HepG2 (cell line): ENCODE measurements at regions not wholly inside any gene's neighbourhood (a gene's known extent, or its start where the extent isn't known, plus 50 kb on each side); places are given as distances from the start of the nearest gene placed in this dataset.

Source experiments
- ATAC-seq: fragments of 200-7000 bp; cut with Tn5 transposase; 3 replicates; pipeline ENCODE4 v1.9.1; 2020; ENCODE audit warnings: mild to moderate bottlenecking, moderate library complexity
- BruUV-seq: library from RNA; stranded (reverse); fragments of 400-500 nt; replicated peaks from 2 replicates; lab custom pipeline; 2021; lab: Mats Ljungman, UMichigan
- CTCF ChIA-PET: fragments of 300-600 bp; formaldehyde crosslinking; extraction: SDS; loops from one replicate; lab custom pipeline; 2021; ENCODE audit warnings: low total read pairs, inconsistent platforms, low intra/inter-chr PET ratio; lab: Yijun Ruan, JAX
- POLR2A ChIA-PET: fragments of 350-600 bp; sonication (Branson Sonifier 250); formaldehyde crosslinking; loops from one replicate; lab custom pipeline; 2020; ENCODE audit warnings: antibody characterized with exemption, inconsistent platforms; lab: Yijun Ruan, JAX
- DNase-seq: peaks from one replicate; pipeline ENCODE4 v3.0.0-alpha.2; 2015; ENCODE audit warnings: low spot score
- FAIRE-seq: peaks from 3 replicates; lab custom pipeline; 2011; peaks lifted over from hg19 to GRCh38; lab: Jason Lieb, UNC
- H2AFZ ChIP-seq: one replicate; pipeline ENCODE4 v1.6.1; 2011; ENCODE audit warnings: low read length, inconsistent platforms
- H3K27ac ChIP-seq: fragments of 300-600 bp; 3 replicates; pipeline ENCODE4 v1.8.0; 2011; ENCODE audit warnings: mixed run types, mild to moderate bottlenecking, mixed read lengths, low read length, inconsistent platforms; ENCODE audit not compliant: insufficient read depth; ENCODE audit errors: extremely low read length
- H3K27me3 ChIP-seq, 2 experiments: fragments of 200-600 bp in 1 of 2; 2 replicates in 1 of 2; 3 replicates in 1 of 2; pipeline versions ENCODE4 v1.6.0 to v1.8.0; 2011; ENCODE audit warnings: low read length in 2 of 2, mild to moderate bottlenecking in 2 of 2, moderate library complexity in 2 of 2, inconsistent platforms in 1 of 2; ENCODE audit not compliant: insufficient read depth in 2 of 2, control insufficient read depth in 1 of 2
- H3K36me3 ChIP-seq, 2 experiments: fragments of 200-600 bp in 1 of 2; replicated peaks in 1 of 2; 2 replicates in 1 of 2; 3 replicates in 1 of 2; pipeline versions ENCODE4 v1.5.1 to v1.8.0; 2011; ENCODE audit warnings: low read length in 2 of 2, inconsistent platforms in 1 of 2; ENCODE audit not compliant: insufficient read depth in 2 of 2, control insufficient read depth in 1 of 2
- H3K4me1 ChIP-seq: 2 replicates; pipeline ENCODE4 v1.5.1; 2012; ENCODE audit warnings: low read length, inconsistent platforms; ENCODE audit not compliant: insufficient read depth
- H3K4me2 ChIP-seq: 2 replicates; pipeline ENCODE4 v1.6.0; 2011; ENCODE audit warnings: low read depth, low read length, inconsistent platforms
- H3K4me3 ChIP-seq, 3 experiments: fragments of 200-600 bp in 1 of 3; sonication (generic), shearing (Covaris generic) in 1 of 3; replicated peaks in 1 of 3; 2 replicates each; pipeline ENCODE4 v1.5.1; 2011 to 2016; ENCODE audit warnings: low read length in 3 of 3, inconsistent platforms in 2 of 3, low read depth in 2 of 3, mild to moderate bottlenecking in 2 of 3, control low read depth in 1 of 3, mixed read lengths in 1 of 3; ENCODE audit not compliant: insufficient read depth in 1 of 3
- H3K79me2 ChIP-seq: one replicate; pipeline ENCODE4 v1.6.1; 2011; ENCODE audit warnings: low read length, inconsistent platforms; ENCODE audit not compliant: insufficient read depth
- H3K9ac ChIP-seq: 2 replicates; pipeline ENCODE4 v1.6.0; 2011; ENCODE audit warnings: mild to moderate bottlenecking, low read depth, low read length, inconsistent platforms; ENCODE audit not compliant: insufficient read depth
- H3K9me3 ChIP-seq: 2 replicates; pipeline ENCODE4 v1.5.1; 2012; ENCODE audit warnings: mild to moderate bottlenecking, low read length
- H4K20me1 ChIP-seq: 2 replicates; pipeline ENCODE4 v1.6.0; 2011; ENCODE audit warnings: inconsistent platforms, mild to moderate bottlenecking, low read length, moderate library complexity; ENCODE audit not compliant: insufficient read depth
- HIVEP1 ChIP-seq: sonication (generic); formaldehyde crosslinking; IDR thresholded peaks from 2 replicates; pipeline ENCODE4 v1.4.0; 2020; ENCODE audit warnings: mild to moderate bottlenecking, missing genetic modification reagents
- SNAPC4 ChIP-seq: sonication (generic); formaldehyde crosslinking; IDR thresholded peaks from 2 replicates; pipeline ENCODE4 v1.4.0; 2020; ENCODE audit warnings: mild to moderate bottlenecking, missing genetic modification reagents
- ZFP82 ChIP-seq: sonication (generic); formaldehyde crosslinking; IDR thresholded peaks from 2 replicates; pipeline ENCODE4 v1.5.1; 2020; ENCODE audit warnings: mild to moderate bottlenecking, missing genetic modification reagents, borderline replicate concordance
- ZMYM2 ChIP-seq: sonication (generic); formaldehyde crosslinking; IDR thresholded peaks from 2 replicates; pipeline ENCODE4 v1.8.0; 2022; ENCODE audit warnings: mild to moderate bottlenecking, missing genetic modification reagents
- ZNF7 ChIP-seq: IDR thresholded peaks from 2 replicates; pipeline ENCODE4 v1.6.1; 2016; ENCODE audit warnings: missing biosample characterization, missing genetic modification reagents
- WGBS: methylation state at CpG from one replicate; pipeline ENCODE4 v1.1.6; 2017; ENCODE audit warnings: low lambda C conversion rate; 5-methylcytosine and 5-hydroxymethylcytosine counted together
- in situ Hi-C: cut with HindIII; loops from 2 replicates; pipeline ENCODE4 v1.10.0; 2017; ENCODE audit warnings: low pct_unique_long_range_greater_than_20kb; ENCODE audit not compliant: extremely low pct_ligation_motif_present
- intact Hi-C: fragments of 100-400 bp; cut with micrococcal nuclease; formaldehyde crosslinking; loops from one replicate; pipeline ENCODE4 v1.10.0; 2022; ENCODE audit not compliant: unreplicated experiment
- TF ChIP-seq, protein P1 (sequence below): sonication (generic); formaldehyde crosslinking; IDR thresholded peaks from 2 replicates; pipeline ENCODE4 v1.5.0; 2020; ENCODE audit warnings: missing genetic modification reagents, mild to moderate bottlenecking, borderline replicate concordance
- TF ChIP-seq, protein P2 (sequence below): sonication (generic); formaldehyde crosslinking; IDR thresholded peaks from 2 replicates; pipeline ENCODE4 v1.5.0; 2020; ENCODE audit warnings: missing genetic modification reagents

DNA sequence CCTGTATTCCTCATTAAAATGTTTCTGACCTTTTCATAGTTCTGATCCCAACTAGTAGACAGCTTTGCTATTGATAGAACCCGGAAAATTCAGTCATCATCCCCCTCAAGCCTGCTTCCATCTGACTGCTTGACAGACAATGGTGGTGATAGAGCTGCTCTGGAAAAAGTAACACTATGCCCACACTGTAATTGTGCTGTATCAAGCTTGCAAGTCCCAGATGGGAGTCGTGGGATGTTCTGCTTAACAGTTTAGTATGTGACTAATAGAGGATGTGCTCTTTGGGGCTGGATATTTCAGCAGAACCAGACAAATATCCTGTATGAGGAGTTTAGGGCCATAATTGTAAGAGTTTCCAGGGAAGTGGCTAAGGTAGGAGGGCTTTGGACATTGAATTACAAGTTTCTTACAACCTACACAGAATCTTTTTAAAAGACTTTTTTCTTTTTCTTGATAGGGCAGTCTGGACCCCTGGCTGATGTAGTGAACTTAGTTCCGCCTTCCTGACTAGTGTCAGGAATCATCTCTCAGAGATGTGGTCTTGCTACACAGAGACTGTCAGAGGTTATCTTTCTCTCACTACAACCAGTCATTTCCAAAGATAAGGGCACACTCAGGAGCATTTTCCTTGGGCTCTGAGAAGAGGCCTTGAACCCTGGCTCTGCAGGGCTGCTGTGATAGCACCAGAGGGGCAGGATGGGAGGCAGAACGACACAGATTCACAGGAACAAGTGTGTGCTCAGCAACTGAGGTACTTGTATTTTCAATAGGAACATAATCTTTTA is 158.0 kb upstream of the RBMS1 start:
- no peak overlapping the region for H3K4me3 ChIP-seq
- H3K9me3 ChIP-seq, result no peaks in the 10 kb centered on the region
- no peak overlapping the region for H2AFZ ChIP-seq
- no peaks in the 10 kb centered on the region for H3K27me3 ChIP-seq
- H3K27ac ChIP-seq, result no peak overlapping the region
- no peaks in the 10 kb centered on the region for H3K79me2 ChIP-seq
- ATAC-seq (no peak), DNase-seq (no peak), FAIRE-seq (no peak)
- no peaks in the 10 kb centered on the region for H3K4me1 ChIP-seq
- WGBS, result 12% methylated on average over 4 of the region's 4 CpGs
- intact Hi-C loops (no loop called here), in situ Hi-C loops (no loop called here)
- TF ChIP-seq ZMYM2 (CRISPR knock-in tag), result no peak
- no peak for TF ChIP-seq HIVEP1 (CRISPR knock-in tag)
- no peak for TF ChIP-seq ZFP82
- TF ChIP-seq, protein P1, sequence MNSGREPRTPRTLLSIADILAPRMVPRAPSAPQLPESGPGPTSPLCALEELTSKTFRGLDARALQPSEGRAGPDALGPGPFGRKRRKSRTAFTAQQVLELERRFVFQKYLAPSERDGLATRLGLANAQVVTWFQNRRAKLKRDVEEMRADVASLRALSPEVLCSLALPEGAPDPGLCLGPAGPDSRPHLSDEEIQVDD (CRISPR knock-in tag), result no peak
- TF ChIP-seq SNAPC4 (CRISPR knock-in tag), result no peak
- TF ChIP-seq ZNF7, result no peak
- TF ChIP-seq, protein P2, sequence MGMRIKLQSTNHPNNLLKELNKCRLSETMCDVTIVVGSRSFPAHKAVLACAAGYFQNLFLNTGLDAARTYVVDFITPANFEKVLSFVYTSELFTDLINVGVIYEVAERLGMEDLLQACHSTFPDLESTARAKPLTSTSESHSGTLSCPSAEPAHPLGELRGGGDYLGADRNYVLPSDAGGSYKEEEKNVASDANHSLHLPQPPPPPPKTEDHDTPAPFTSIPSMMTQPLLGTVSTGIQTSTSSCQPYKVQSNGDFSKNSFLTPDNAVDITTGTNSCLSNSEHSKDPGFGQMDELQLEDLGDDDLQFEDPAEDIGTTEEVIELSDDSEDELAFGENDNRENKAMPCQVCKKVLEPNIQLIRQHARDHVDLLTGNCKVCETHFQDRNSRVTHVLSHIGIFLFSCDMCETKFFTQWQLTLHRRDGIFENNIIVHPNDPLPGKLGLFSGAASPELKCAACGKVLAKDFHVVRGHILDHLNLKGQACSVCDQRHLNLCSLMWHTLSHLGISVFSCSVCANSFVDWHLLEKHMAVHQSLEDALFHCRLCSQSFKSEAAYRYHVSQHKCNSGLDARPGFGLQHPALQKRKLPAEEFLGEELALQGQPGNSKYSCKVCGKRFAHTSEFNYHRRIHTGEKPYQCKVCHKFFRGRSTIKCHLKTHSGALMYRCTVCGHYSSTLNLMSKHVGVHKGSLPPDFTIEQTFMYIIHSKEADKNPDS, result no peak
- no peak overlapping the region for H3K9ac ChIP-seq
- BruUV-seq, result no TSS peak
- no peaks in the 10 kb centered on the region for H4K20me1 ChIP-seq
- H3K4me2 ChIP-seq, result no peak overlapping the region
- POLR2A ChIA-PET, result no interaction called here
- CTCF ChIA-PET, result no interaction called here
- no peaks in the 10 kb centered on the region for H3K36me3 ChIP-seq
